SK-N-SH (cell line): ENCODE measurements at regions not wholly inside any gene's neighbourhood (a gene's known extent, or its start where the extent isn't known, plus 50 kb on each side); places are given as distances from the start of the nearest gene placed in this dataset.

Experiments
- CTCF ChIP-seq: fragments of 200-600 bp; sonication (generic); IDR thresholded peaks from 2 replicates; pipeline ENCODE4 v1.6.1; 2017; ENCODE audit warnings: antibody characterized with exemption, mild to moderate bottlenecking, moderate library complexity
- ELF1 ChIP-seq: IDR thresholded peaks from 2 replicates; pipeline ENCODE4 v1.4.0; 2012
- GABPA ChIP-seq: IDR thresholded peaks from 2 replicates; pipeline ENCODE4 v1.4.0; 2012; ENCODE audit warnings: low read depth, mild to moderate bottlenecking
- POLR2AphosphoS5 ChIP-seq: IDR thresholded peaks from 2 replicates; pipeline ENCODE4 v1.6.1; 2012; ENCODE audit warnings: low read depth, low read length
- RAD21 ChIP-seq: IDR thresholded peaks from 2 replicates; pipeline ENCODE4 v1.6.1; 2012; ENCODE audit warnings: mild to moderate bottlenecking, low read length
- REST ChIP-seq: IDR thresholded peaks from 2 replicates; pipeline ENCODE4 v1.6.1; 2012; ENCODE audit warnings: mild to moderate bottlenecking, low read depth, low read length, moderate library complexity
- TF ChIP-seq, protein P1 (sequence below): IDR thresholded peaks from 2 replicates; pipeline ENCODE4; 2012

DNA sequence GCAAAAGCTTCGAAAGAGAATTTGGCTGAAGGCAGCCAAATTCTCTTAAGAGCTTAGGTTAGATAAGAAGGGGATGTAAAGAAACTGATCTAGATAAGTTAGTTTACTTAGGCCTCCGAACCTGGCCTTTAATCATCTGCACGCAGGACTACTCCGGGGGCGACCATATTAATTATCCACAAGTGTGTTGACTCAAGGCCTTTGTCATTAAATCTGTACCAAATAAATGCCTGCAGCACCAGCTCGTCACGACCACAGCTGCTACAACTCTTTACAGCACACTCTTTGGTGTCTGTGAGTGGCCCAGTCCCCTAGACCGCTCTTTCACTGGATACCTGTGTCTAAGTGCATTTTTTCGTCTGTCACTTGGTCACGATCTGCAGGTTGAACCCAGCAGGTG, 69.8 kb upstream of the LSM8 start:
- TF ChIP-seq GABPA (no peak), ELF1 (no peak), POLR2AphosphoS5 (no peak), RAD21 (no peak), CTCF (no peak), REST (no peak)
- TF ChIP-seq, protein P1, sequence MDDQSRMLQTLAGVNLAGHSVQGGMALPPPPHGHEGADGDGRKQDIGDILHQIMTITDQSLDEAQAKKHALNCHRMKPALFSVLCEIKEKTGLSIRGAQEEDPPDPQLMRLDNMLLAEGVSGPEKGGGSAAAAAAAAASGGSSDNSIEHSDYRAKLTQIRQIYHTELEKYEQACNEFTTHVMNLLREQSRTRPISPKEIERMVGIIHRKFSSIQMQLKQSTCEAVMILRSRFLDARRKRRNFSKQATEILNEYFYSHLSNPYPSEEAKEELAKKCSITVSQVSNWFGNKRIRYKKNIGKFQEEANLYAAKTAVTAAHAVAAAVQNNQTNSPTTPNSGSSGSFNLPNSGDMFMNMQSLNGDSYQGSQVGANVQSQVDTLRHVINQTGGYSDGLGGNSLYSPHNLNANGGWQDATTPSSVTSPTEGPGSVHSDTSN = no peak
